H1 (cell line): ENCODE measurements at regions not wholly inside any gene's neighbourhood (a gene's known extent, or its start where the extent isn't known, plus 50 kb on each side); places are given as distances from the start of the nearest gene placed in this dataset.

ENCODE experiments used
- BACH1 ChIP-seq: IDR thresholded peaks from 2 replicates; pipeline ENCODE4 v1.6.1; 2012; ENCODE audit warnings: low read length, improper control_type of control experiment
- RBBP5 ChIP-seq: IDR thresholded peaks from 2 replicates; pipeline ENCODE4 v1.7.1; 2012; ENCODE audit warnings: low read depth, mild to moderate bottlenecking, inconsistent platforms, low read length, moderate library complexity, borderline replicate concordance
- RXRA ChIP-seq: IDR thresholded peaks from 2 replicates; pipeline ENCODE4 v1.6.1; 2011; ENCODE audit warnings: low read depth, mild to moderate bottlenecking, low read length, moderate library complexity; ENCODE audit not compliant: insufficient read depth
- SIN3A ChIP-seq, 2 experiments: IDR thresholded peaks in 1 of 2; conservative IDR thresholded peaks in 1 of 2; 2 replicates each; pipeline ENCODE4 v1.6.1; 2011 to 2012; ENCODE audit warnings: low read length in 2 of 2, improper control_type of control experiment in 1 of 2, low read depth in 1 of 2, mild to moderate bottlenecking in 1 of 2

DNA sequence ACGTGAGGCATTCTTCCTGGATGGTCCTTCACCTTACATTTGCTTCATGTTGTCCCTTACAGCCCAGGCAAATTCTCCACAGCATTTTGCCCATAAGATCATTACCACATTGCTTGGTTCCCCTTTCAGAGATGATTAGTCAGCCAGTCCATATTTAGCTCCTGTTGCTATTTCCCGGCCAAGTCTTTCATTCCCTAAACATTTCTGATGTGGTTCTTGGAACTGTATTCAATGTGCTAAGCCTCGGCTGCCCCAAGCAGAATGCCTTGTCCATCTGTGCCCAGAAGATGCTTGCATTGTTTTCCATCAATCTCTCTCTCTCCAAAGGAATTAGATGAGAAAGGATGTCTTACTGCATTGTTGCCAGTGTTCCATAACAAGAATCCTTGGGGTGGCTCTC is 420.9 kb upstream of the CAMK1G start (continued):
- TF ChIP-seq BACH1 (no peak), SIN3A (conservative IDR thresholded peaks at IDR 0.05 in 1 of 2, IDR thresholded peaks at IDR 0.05 in 1 of 2; ENCODE audit: low read depth in 1 of 2, low read length in 2 of 2) (no peak), RBBP5 (no peak), RXRA (no peak)
